ENCODE measurements at regions not wholly inside any gene's neighbourhood (a gene's known extent, or its start where the extent isn't known, plus 50 kb on each side); places are given as distances from the start of the nearest gene placed in this dataset.

DNA sequence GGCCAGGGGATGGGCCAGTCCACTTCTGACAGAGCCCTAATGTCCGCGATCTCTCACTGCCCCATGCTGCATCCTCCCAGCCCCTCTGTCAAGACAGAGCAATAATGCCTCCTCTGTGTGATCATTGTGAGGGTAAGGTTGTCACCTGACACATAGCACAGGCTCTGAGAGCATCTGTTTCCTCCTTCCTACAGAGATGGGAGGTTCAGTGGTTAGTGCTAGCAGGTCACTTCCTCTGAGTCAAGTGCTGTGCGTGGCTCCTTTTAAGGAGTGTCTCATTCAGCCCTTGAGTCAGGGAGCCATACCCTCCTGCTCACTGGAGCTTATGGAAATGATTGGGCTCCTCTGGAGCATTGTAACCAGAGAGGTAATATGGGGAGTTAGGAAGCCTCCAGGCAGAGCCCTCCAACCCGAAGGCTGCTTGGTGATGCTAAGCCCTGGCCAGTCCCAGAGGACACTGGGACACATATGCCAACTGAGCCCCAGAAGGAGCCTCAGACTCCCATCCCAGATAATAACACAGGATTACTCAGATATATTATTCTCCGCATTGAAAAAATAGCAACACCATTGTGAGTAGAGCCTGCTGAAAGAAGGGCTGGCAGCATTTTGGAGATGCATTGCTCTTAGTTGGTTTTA is 189.0 kb downstream of the GALNT1 start:
- DNase-seq (ENCODE audit: low read depth in 2 of 2), result no peak
- no peak overlapping the region for H3K27ac ChIP-seq (ENCODE audit: insufficient read depth, low read length)

DNA sequence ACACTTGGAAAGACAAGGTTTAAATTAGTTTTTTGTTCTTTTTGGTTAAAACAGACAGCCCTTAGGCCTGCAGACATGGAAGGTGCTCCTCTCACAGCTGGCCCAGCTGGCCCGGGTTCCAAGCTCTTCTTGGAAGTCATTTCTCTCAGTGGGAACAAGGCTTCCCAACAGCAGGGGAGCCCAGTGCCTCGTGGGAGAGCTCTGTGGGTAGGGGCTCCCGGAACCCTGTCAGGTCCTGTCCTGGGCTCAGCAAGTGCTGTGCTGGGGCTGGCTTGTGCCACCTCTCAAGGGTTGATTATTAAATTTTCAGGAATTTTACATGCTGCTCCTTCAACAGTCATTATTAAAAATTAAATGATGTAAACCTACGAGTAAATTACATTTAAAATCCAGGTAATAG is 189.6 kb downstream of the GALNT1 start:
- Histone ChIP-seq H3K4me2 (ENCODE audit: extremely low read depth, insufficient read depth, low read length) (no peak overlapping the region), H3K9ac (ENCODE audit: insufficient read depth, low read length) (no peak overlapping the region), H3K36me3 (ENCODE audit: control insufficient read depth, insufficient read depth, low read length) (no peaks in the 10 kb centered on the region), H3K9me3 (ENCODE audit: control insufficient read depth, insufficient read depth, low read depth, low read length) (no peaks in the 10 kb centered on the region), H3K4me3 (replicated peaks in 1 of 4; ENCODE audit: control extremely low read depth in 1 of 4, insufficient read depth in 1 of 4, low read depth in 3 of 4, low read length in 4 of 4) (no peak overlapping the region), H2AFZ (ENCODE audit: low read length) (no peak overlapping the region), H3K79me2 (ENCODE audit: control insufficient read depth, insufficient read depth, low read length) (no peaks in the 10 kb centered on the region), H3K4me1 (ENCODE audit: control insufficient read depth, extremely low read depth, insufficient read depth, low read length) (no peaks in the 10 kb centered on the region), H3K27me3 (ENCODE audit: control insufficient read depth, insufficient read depth, low read length) (no peaks in the 10 kb centered on the region), H3K27ac (ENCODE audit: insufficient read depth, low read length) (no peak overlapping the region), H4K20me1 (ENCODE audit: control insufficient read depth, extremely low read depth, insufficient read depth, low read length) (no peaks in the 10 kb centered on the region)
- no peak for DNase-seq (ENCODE audit: low read depth in 2 of 2)
- TF ChIP-seq, protein P1, sequence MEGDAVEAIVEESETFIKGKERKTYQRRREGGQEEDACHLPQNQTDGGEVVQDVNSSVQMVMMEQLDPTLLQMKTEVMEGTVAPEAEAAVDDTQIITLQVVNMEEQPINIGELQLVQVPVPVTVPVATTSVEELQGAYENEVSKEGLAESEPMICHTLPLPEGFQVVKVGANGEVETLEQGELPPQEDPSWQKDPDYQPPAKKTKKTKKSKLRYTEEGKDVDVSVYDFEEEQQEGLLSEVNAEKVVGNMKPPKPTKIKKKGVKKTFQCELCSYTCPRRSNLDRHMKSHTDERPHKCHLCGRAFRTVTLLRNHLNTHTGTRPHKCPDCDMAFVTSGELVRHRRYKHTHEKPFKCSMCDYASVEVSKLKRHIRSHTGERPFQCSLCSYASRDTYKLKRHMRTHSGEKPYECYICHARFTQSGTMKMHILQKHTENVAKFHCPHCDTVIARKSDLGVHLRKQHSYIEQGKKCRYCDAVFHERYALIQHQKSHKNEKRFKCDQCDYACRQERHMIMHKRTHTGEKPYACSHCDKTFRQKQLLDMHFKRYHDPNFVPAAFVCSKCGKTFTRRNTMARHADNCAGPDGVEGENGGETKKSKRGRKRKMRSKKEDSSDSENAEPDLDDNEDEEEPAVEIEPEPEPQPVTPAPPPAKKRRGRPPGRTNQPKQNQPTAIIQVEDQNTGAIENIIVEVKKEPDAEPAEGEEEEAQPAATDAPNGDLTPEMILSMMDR (conservative IDR thresholded peaks at IDR 0.05 in 1 of 2, IDR thresholded peaks at IDR 0.05 in 1 of 2; ENCODE audit: low read depth in 1 of 2, low read length in 2 of 2), result no peak
- TF ChIP-seq EZH2 (IDR thresholded peaks at IDR 0.05; ENCODE audit: low read length, missing control alignments), result no peak

More for the DNA sequence above, 189.0 kb downstream of the GALNT1 start:
- TF ChIP-seq, protein P1 (conservative IDR thresholded peaks at IDR 0.05 in 1 of 2, IDR thresholded peaks at IDR 0.05 in 1 of 2; ENCODE audit: low read depth in 1 of 2, low read length in 2 of 2), result no peak
- TF ChIP-seq EZH2 (IDR thresholded peaks at IDR 0.05; ENCODE audit: low read length, missing control alignments), result no peak
- no peaks in the 10 kb centered on the region for H3K27me3 ChIP-seq (ENCODE audit: control insufficient read depth, insufficient read depth, low read length)
- H4K20me1 ChIP-seq (ENCODE audit: control insufficient read depth, extremely low read depth, insufficient read depth, low read length), result no peaks in the 10 kb centered on the region
- H3K9me3 ChIP-seq (ENCODE audit: control insufficient read depth, insufficient read depth, low read depth, low read length), result no peaks in the 10 kb centered on the region
- no peaks in the 10 kb centered on the region for H3K36me3 ChIP-seq (ENCODE audit: control insufficient read depth, insufficient read depth, low read length)
- H3K4me3 ChIP-seq (replicated peaks in 1 of 4; ENCODE audit: control extremely low read depth in 1 of 4, insufficient read depth in 1 of 4, low read depth in 3 of 4, low read length in 4 of 4), result no peak overlapping the region
- H3K4me2 ChIP-seq (ENCODE audit: extremely low read depth, insufficient read depth, low read length), result no peak overlapping the region
- H3K4me1 ChIP-seq (ENCODE audit: control insufficient read depth, extremely low read depth, insufficient read depth, low read length), result no peaks in the 10 kb centered on the region
- H2AFZ ChIP-seq (ENCODE audit: low read length), result no peak overlapping the region
- H3K9ac ChIP-seq (ENCODE audit: insufficient read depth, low read length), result no peak overlapping the region
- no peaks in the 10 kb centered on the region for H3K79me2 ChIP-seq (ENCODE audit: control insufficient read depth, insufficient read depth, low read length)

DNA sequence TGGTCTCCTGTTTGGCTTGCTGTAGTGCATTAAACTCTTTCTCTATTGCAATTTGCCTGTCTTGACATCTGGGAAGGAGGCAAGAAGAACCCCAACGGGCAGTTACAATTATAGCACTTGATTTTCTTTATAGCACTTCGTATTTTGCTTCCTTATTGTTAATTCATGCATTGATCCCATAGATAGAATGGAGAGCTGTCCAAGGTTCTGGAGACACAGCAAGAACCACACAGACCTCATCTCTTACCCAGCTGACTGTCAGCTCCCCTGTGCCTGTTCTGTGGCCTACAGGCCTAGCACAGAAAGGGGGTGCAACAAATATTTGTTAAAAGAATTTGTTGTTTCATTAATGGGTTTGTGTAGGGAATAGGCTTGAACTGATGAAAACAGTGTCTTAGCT is 194.3 kb downstream of the GALNT1 start:
- Histone ChIP-seq H3K4me3 (replicated peaks in 1 of 4; ENCODE audit: control extremely low read depth in 1 of 4, insufficient read depth in 1 of 4, low read depth in 3 of 4, low read length in 4 of 4) (no peak overlapping the region), H3K36me3 (ENCODE audit: control insufficient read depth, insufficient read depth, low read length) (no peaks in the 10 kb centered on the region), H2AFZ (ENCODE audit: low read length) (no peak overlapping the region), H3K9me3 (ENCODE audit: control insufficient read depth, insufficient read depth, low read depth, low read length) (no peaks in the 10 kb centered on the region), H3K9ac (ENCODE audit: insufficient read depth, low read length) (no peak overlapping the region), H3K4me2 (ENCODE audit: extremely low read depth, insufficient read depth, low read length) (no peak overlapping the region), H4K20me1 (ENCODE audit: control insufficient read depth, extremely low read depth, insufficient read depth, low read length) (no peaks in the 10 kb centered on the region), H3K79me2 (ENCODE audit: control insufficient read depth, insufficient read depth, low read length) (no peaks in the 10 kb centered on the region), H3K27me3 (ENCODE audit: control insufficient read depth, insufficient read depth, low read length) (no peaks in the 10 kb centered on the region), H3K27ac (ENCODE audit: insufficient read depth, low read length) (no peak overlapping the region), H3K4me1 (ENCODE audit: control insufficient read depth, extremely low read depth, insufficient read depth, low read length) (no peaks in the 10 kb centered on the region)
- TF ChIP-seq, protein P1 (conservative IDR thresholded peaks at IDR 0.05 in 1 of 2, IDR thresholded peaks at IDR 0.05 in 1 of 2; ENCODE audit: low read depth in 1 of 2, low read length in 2 of 2), result no peak
- DNase-seq (ENCODE audit: low read depth in 2 of 2), result peak; percentile 6 to 14
